UCSD-AML1 (cell line): ENCODE measurements at regions not wholly inside any gene's neighbourhood (a gene's known extent, or its start where the extent isn't known, plus 50 kb on each side); places are given as distances from the start of the nearest gene placed in this dataset.

Experiments
- DNase-seq: peaks from one replicate; lab custom pipeline; 2025; ENCODE audit not compliant: unreplicated experiment; lab: John Stamatoyannopoulos, UW

GRCh38 chr10:131762789-131763696, 137.8 kb upstream of the PPP2R2D start:
- DNase-seq, result no peak

- no peak for DNase-seq
Observed at GRCh38 chr10:131764929-131765328, 135.9 kb upstream of the PPP2R2D start.

GRCh38 chr10:131766096-131766495, 134.7 kb upstream of the PPP2R2D start:
- DNase-seq, result no peak

- no peak for DNase-seq
Observed at GRCh38 chr10:131767716-131768115, 133.1 kb upstream of the PPP2R2D start.

GRCh38 chr10:131769571-131770410, 131.0 kb upstream of the PPP2R2D start:
- DNase-seq, result no peak

GRCh38 chr10:131770946-131771633, 129.7 kb upstream of the PPP2R2D start:
- no peak for DNase-seq

GRCh38 chr10:131771634-131772358, 129.0 kb upstream of the PPP2R2D start:
- no peak for DNase-seq

GRCh38 chr10:131772441-131772840, 128.4 kb upstream of the PPP2R2D start:
- no peak for DNase-seq

GRCh38 chr10:131773370-131774343, 127.2 kb upstream of the PPP2R2D start:
- DNase-seq, result no peak

- no peak for DNase-seq
Observed at GRCh38 chr10:131774681-131775085, 126.1 kb upstream of the PPP2R2D start.

GRCh38 chr10:131775433-131775832, 125.4 kb upstream of the PPP2R2D start:
- no peak for DNase-seq

- DNase-seq, result no peak
Observed at GRCh38 chr10:131775833-131776232, 125.0 kb upstream of the PPP2R2D start.

- DNase-seq, result no peak
Observed at GRCh38 chr10:131776496-131776895, 124.3 kb upstream of the PPP2R2D start.

- no peak for DNase-seq
Observed at GRCh38 chr10:131777162-131777561, 123.6 kb upstream of the PPP2R2D start.

- DNase-seq, result no peak
Observed at GRCh38 chr10:131777921-131778320, 122.9 kb upstream of the PPP2R2D start.

GRCh38 chr10:131778385-131778784, 122.4 kb upstream of the PPP2R2D start:
- no peak for DNase-seq

GRCh38 chr10:131778842-131779241, 122.0 kb upstream of the PPP2R2D start:
- DNase-seq, result no peak

- DNase-seq, result no peak
Observed at GRCh38 chr10:131779661-131780394, 121.0 kb upstream of the PPP2R2D start.

GRCh38 chr10:131781076-131781475, 119.7 kb upstream of the PPP2R2D start:
- no peak for DNase-seq
